Neural progenitor cell (in vitro differentiated cells): ENCODE measurements at regions not wholly inside any gene's neighbourhood (a gene's known extent, or its start where the extent isn't known, plus 50 kb on each side); places are given as distances from the start of the nearest gene placed in this dataset.

Experiments
- DNase-seq: peaks from one replicate; pipeline ENCODE4 v3.0.0-alpha.2; 2016; ENCODE audit warnings: low spot score
- H2AFZ ChIP-seq: fragments of 200-600 bp; sonication (generic); replicated peaks from 2 replicates; pipeline ENCODE4 v1.6.1; 2016; ENCODE audit warnings: antibody characterized with exemption
- H3F3A ChIP-seq: fragments of 200-600 bp; sonication (generic); 2 replicates; pipeline ENCODE4 v1.6.1; 2016; ENCODE audit warnings: antibody characterized with exemption, low read depth
- H3K27ac ChIP-seq: fragments of 200-600 bp; sonication (generic); 2 replicates; pipeline ENCODE4 v1.5.1; 2016; ENCODE audit warnings: mild to moderate bottlenecking
- H3K27me3 ChIP-seq: fragments of 200-600 bp; sonication (generic); 2 replicates; pipeline ENCODE4 v1.6.1; 2016; ENCODE audit warnings: mild to moderate bottlenecking, moderate library complexity
- H3K36me3 ChIP-seq: fragments of 200-600 bp; sonication (generic); 2 replicates; pipeline ENCODE4 v1.5.1; 2016
- H3K4me1 ChIP-seq: fragments of 200-600 bp; sonication (generic); 2 replicates; pipeline ENCODE4 v1.6.1; 2016; ENCODE audit warnings: mixed run types
- H3K4me2 ChIP-seq: fragments of 200-600 bp; sonication (generic); 2 replicates; pipeline ENCODE4 v1.6.1; 2016
- H3K4me3 ChIP-seq: fragments of 200-600 bp; sonication (generic); 2 replicates; pipeline ENCODE4 v1.5.1; 2016
- H3K79me2 ChIP-seq: fragments of 200-600 bp; sonication (generic); 2 replicates; pipeline ENCODE4 v1.6.1; 2016; ENCODE audit warnings: low read depth
- H3K9ac ChIP-seq: fragments of 200-600 bp; sonication (generic); 2 replicates; pipeline ENCODE4 v1.6.1; 2016
- H3K9me3 ChIP-seq: fragments of 200-600 bp; sonication (generic); 2 replicates; pipeline ENCODE4 v1.5.1; 2016; ENCODE audit warnings: low read depth
- H4K20me1 ChIP-seq: fragments of 200-600 bp; sonication (generic); 2 replicates; pipeline ENCODE4 v1.6.1; 2016; ENCODE audit warnings: low read depth
- H3K27ac Mint-ChIP-seq: 3 replicates; pipeline ENCODE4 v1.8.0; 2021; ENCODE audit warnings: mixed read lengths
- H3K27me3 Mint-ChIP-seq: 2 replicates; pipeline ENCODE4 v1.8.0; 2022; ENCODE audit warnings: low read depth, mild to moderate bottlenecking, inconsistent platforms, moderate library complexity, mixed read lengths; ENCODE audit not compliant: insufficient read depth
- H3K36me3 Mint-ChIP-seq: 3 replicates; pipeline ENCODE4 v1.8.0; 2021; ENCODE audit warnings: mixed read lengths
- H3K4me1 Mint-ChIP-seq: 3 replicates; pipeline ENCODE4 v1.8.0; 2021; ENCODE audit warnings: mixed read lengths
- H3K4me3 Mint-ChIP-seq: 3 replicates; pipeline ENCODE4 v1.8.0; 2021; ENCODE audit warnings: mild to moderate bottlenecking, moderate library complexity, mixed read lengths
- H3K9me3 Mint-ChIP-seq: 3 replicates; pipeline ENCODE4 v1.8.0; 2020; ENCODE audit warnings: mixed read lengths
- EZH2 ChIP-seq: fragments of 200-600 bp; sonication (generic); IDR thresholded peaks from 2 replicates; pipeline ENCODE4 v1.6.1; 2017; ENCODE audit warnings: antibody characterized with exemption, mild to moderate bottlenecking, moderate library complexity
- EZH2phosphoT487 ChIP-seq: fragments of 200-600 bp; sonication (generic); IDR thresholded peaks from 2 replicates; pipeline ENCODE4 v1.6.1; 2017; ENCODE audit warnings: antibody characterized with exemption
- TF ChIP-seq, protein P1 (sequence below): fragments of 200-600 bp; sonication (generic); IDR thresholded peaks from 2 replicates; pipeline ENCODE4 v1.5.1; 2017; ENCODE audit warnings: antibody characterized with exemption, mild to moderate bottlenecking

DNA sequence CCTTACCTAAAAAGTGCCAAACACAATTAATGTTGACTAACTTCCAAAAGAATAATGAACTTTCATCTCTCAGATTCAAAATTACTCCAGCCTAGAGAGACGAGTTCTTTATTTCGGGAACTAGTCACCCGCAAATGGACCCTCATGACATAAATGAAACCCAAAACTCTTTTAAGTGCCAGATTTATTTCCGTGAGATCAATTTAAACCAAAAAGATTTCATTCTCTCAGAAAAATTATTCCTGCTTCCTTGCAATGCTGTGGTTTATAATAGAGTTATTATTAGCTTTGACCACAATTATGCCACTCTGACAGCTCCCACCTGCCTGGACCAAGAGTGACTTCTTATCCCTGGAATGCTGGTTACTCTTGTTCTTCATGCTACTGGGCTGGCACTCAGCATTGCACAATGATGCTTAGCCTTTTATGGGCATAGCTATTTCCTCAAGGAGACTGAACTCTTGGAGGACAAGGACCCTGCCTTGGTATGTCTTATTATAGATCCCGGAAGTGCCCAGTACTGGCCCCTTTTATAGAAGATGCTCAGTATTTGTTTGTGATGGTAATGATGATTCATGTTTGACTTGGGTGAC is 183.5 kb downstream of the SNX18 start:
- Histone ChIP-seq H4K20me1 (no peaks in the 10 kb centered on the region), H3K4me2 (no peak overlapping the region), H3K9me3 (no peaks in the 10 kb centered on the region), H3K27ac (no peak overlapping the region), H3K27me3 (peaks cover 21% of the 10 kb centered on the region), H3K4me3 (no peak overlapping the region), H3K79me2 (no peaks in the 10 kb centered on the region), H3F3A (peaks cover 15% of the 10 kb centered on the region), H2AFZ (no peak overlapping the region), H3K9ac (no peak overlapping the region), H3K36me3 (no peaks in the 10 kb centered on the region), H3K4me1 (peaks cover 20% of the 10 kb centered on the region)
- H3K27ac Mint-ChIP-seq: no peak overlapping the region
- H3K36me3 Mint-ChIP-seq: no peaks in the 10 kb centered on the region
- H3K4me1 Mint-ChIP-seq: peaks cover 26% of the 10 kb centered on the region
- peaks cover 2% of the 10 kb centered on the region for H3K27me3 Mint-ChIP-seq
- no peak for TF ChIP-seq EZH2phosphoT487
- TF ChIP-seq, protein P1, sequence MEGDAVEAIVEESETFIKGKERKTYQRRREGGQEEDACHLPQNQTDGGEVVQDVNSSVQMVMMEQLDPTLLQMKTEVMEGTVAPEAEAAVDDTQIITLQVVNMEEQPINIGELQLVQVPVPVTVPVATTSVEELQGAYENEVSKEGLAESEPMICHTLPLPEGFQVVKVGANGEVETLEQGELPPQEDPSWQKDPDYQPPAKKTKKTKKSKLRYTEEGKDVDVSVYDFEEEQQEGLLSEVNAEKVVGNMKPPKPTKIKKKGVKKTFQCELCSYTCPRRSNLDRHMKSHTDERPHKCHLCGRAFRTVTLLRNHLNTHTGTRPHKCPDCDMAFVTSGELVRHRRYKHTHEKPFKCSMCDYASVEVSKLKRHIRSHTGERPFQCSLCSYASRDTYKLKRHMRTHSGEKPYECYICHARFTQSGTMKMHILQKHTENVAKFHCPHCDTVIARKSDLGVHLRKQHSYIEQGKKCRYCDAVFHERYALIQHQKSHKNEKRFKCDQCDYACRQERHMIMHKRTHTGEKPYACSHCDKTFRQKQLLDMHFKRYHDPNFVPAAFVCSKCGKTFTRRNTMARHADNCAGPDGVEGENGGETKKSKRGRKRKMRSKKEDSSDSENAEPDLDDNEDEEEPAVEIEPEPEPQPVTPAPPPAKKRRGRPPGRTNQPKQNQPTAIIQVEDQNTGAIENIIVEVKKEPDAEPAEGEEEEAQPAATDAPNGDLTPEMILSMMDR: no peak
- no peak for TF ChIP-seq EZH2
- no peak for DNase-seq
- no peak overlapping the region for H3K4me3 Mint-ChIP-seq
- no peaks in the 10 kb centered on the region for H3K9me3 Mint-ChIP-seq

DNA sequence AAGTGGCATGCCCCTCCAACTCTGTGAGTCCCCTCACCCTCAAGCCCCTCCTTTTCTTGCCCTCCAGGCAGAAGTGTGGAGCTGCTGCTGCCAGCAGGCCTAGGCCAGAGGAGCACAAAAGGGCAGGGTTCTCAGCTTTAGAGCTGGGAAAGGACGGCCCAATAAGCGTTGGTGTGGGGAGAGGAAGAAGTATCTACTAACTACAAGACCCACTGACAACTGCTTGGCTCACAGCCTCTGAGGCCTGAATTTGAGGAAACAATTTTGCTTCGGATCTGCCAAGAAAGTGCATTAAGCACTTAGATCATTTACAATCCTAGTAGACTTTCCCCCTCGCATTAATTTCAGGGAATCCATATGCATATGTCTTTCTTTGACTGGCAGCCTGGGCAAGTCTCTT is 179.4 kb downstream of the SNX18 start:
- Histone ChIP-seq H3K4me3 (no peak overlapping the region), H3K9me3 (no peaks in the 10 kb centered on the region), H3K36me3 (no peaks in the 10 kb centered on the region), H3K4me1 (no peaks in the 10 kb centered on the region), H3K9ac (no peak overlapping the region), H2AFZ (no peak overlapping the region), H3K4me2 (no peak overlapping the region), H3K79me2 (no peaks in the 10 kb centered on the region), H3K27ac (no peak overlapping the region), H4K20me1 (no peaks in the 10 kb centered on the region), H3F3A (no peaks in the 10 kb centered on the region), H3K27me3 (no peaks in the 10 kb centered on the region)
- TF ChIP-seq, protein P1: no peak
- TF ChIP-seq EZH2 (no peak), EZH2phosphoT487 (no peak)
- Mint-ChIP-seq H3K27me3 (peaks cover 2% of the 10 kb centered on the region), H3K9me3 (no peaks in the 10 kb centered on the region), H3K4me1 (peaks cover 2% of the 10 kb centered on the region), H3K27ac (no peak overlapping the region), H3K4me3 (no peak overlapping the region), H3K36me3 (no peaks in the 10 kb centered on the region)
- no peak for DNase-seq

DNA sequence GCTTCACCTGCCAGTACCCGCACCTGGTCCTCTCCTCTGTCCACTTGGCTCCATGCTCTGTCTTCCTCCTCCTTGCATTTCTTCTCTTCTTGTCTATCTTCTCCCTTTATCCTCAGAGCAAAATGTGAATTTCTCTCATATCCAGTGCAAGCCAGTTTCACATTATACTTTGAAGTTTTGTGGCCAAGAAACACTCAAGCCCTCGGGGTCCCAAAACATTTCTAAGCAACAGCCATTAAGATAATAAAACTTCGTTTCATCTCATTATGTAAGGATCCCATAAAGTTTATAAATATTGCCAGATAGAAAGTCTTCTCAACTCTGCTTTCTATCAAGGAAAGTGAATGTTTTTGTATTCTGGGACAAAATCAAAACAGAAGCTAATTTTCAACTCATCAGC is 178.8 kb downstream of the SNX18 start:
- no peak overlapping the region for H3K4me3 Mint-ChIP-seq
- no peaks in the 10 kb centered on the region for H3K4me1 Mint-ChIP-seq
- peaks cover 2% of the 10 kb centered on the region for H3K27me3 Mint-ChIP-seq
- H3K79me2 ChIP-seq: no peaks in the 10 kb centered on the region
- no peak for DNase-seq
- H3K9me3 ChIP-seq: no peaks in the 10 kb centered on the region
- no peak overlapping the region for H3K9ac ChIP-seq
- H3K4me1 ChIP-seq: no peaks in the 10 kb centered on the region
- no peak overlapping the region for H3K27ac ChIP-seq
- no peak overlapping the region for H3K27ac Mint-ChIP-seq
- no peaks in the 10 kb centered on the region for H3F3A ChIP-seq
- no peaks in the 10 kb centered on the region for H3K36me3 ChIP-seq
- no peaks in the 10 kb centered on the region for H3K27me3 ChIP-seq
- H4K20me1 ChIP-seq: no peaks in the 10 kb centered on the region
- TF ChIP-seq, protein P1: no peak
- TF ChIP-seq EZH2phosphoT487 (no peak), EZH2 (no peak)
- no peak overlapping the region for H3K4me2 ChIP-seq
- H3K9me3 Mint-ChIP-seq: no peaks in the 10 kb centered on the region
- no peaks in the 10 kb centered on the region for H3K36me3 Mint-ChIP-seq
- no peak overlapping the region for H2AFZ ChIP-seq
- no peak overlapping the region for H3K4me3 ChIP-seq
